NCI-H1092 treated with DMSO at 0.1 percent for 48 hours (cell line): ENCODE measurements at regions not wholly inside any gene's neighbourhood (a gene's known extent, or its start where the extent isn't known, plus 50 kb on each side); places are given as distances from the start of the nearest gene placed in this dataset.

Source experiments
- DNase-seq: peaks from one replicate; lab custom pipeline; 2025; lab: John Stamatoyannopoulos, UW

DNA sequence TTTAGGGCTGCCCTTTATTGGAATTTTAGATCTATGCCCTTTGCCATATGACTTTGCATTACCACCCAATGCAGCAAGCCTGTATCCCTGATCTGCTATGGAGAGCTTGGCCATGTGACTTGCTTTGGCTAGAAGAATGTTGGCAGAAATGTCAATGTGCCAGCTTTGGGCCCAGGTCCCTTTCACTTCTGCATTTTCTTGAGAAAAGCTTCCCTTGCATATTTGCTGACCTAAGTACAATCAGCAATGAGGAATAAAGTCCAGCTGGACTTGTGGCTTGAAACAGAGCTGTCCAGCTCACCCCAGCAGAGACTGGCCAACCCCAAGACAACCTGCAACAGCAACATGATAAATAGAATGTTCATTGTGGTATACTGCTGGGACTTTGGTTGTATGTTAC lies 135.9 kb downstream of the PAH start:
- DNase-seq, result no peak

DNA sequence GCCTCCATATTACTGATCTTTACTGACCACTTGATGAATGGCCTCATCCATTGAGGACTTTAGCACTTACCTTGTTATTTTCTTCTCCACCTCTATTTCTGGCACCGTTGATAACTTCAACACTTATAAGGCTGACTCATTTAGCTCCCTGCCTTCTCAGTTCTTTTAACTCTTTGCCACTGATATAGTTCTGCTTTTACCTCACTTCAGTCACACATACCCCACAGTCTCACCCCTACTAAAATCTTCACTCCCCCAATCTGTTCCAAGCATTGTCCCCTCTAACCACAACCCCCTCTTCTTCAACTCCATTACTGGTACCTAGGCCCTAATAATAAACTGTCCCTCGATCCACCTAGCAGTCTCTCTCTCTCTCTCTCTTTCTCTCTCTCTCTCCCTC lies 141.0 kb downstream of the PAH start:
- no peak for DNase-seq

DNA sequence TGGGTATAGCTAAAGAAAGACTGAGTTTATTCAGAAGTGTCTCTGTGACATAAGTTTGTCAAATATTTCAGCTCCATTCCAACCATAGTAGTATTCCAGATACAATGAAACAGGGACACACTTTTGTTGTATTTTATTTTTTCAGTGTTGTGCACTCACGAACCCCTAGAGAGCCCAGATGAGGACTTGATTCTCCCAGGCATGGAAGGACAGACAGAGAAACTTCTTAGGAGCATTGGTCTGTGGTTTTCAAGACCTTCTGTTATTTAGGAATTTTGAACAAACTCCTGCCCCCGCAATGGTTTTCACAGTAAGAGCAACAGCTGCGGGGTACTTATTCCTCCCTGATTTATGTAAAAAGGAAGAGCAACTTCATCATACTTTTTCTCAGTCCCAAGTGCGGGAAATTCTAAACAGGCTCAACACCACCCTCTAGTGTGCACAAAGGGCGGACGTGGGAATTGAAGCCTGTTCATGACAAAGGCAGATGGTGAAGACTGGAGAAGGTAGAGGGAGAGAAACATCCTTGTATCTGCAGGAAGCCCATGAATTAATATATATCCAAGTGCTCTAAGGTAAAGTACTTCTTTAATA lies 147.6 kb downstream of the PAH start:
- DNase-seq, result peak; percentile 26

DNA sequence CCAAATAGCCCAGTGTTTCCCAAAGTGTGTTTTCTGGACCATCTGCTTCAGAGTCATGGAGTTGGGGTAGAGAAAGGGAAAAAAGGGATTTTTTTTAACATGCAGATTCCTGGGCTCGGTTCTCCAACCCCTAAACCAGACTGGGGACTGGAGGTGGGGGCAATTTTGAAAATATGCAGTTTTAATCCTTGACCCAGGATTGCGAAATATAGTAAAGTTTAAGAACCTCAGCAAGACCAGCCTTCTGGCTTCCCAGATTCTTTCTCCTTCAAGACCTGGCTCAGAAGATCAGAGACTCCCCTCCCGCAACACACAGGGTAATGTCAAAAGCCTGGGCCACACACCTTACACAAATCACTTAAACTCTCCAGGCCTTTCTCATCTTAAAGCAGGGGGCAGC lies 150.1 kb downstream of the PAH start:
- no peak for DNase-seq

DNA sequence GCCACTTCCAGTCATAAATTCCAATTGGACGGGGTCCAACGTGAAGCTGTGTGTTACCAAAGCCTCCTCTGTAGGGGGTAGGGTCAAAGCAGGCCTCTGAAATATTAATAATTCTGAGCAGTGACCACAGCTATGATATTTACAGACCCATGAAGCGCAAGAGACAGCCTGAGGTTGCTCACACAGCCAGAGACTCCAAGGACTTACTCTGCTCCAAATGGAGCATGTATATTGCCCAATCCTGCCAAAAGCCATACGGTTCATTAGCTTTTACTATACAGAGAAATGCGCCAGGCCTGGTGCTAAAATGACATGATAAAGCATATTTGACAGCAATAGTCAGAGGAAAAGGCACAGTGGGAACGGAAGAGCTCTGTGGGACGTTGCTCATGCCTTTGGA lies 151.3 kb downstream of the PAH start:
- DNase-seq, result no peak

DNA sequence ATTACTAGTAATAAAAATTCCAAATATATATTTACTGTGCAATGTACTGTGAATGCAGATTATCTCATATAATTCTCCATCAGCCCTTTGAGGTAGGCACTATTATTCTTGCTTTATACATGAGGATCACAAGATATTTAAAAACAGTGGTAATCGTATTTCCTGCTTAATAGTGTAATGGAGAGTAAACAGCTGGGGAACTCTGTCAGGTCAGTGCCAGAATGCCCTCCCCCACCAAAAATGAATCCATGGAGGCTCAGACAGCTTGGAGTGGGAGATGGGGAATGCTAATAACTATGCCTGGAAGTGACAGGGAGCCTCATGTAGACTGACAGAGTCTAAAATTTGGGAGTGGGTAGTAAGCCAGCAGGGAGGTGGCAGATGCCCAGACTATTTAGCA lies 153.6 kb downstream of the PAH start:
- no peak for DNase-seq

DNA sequence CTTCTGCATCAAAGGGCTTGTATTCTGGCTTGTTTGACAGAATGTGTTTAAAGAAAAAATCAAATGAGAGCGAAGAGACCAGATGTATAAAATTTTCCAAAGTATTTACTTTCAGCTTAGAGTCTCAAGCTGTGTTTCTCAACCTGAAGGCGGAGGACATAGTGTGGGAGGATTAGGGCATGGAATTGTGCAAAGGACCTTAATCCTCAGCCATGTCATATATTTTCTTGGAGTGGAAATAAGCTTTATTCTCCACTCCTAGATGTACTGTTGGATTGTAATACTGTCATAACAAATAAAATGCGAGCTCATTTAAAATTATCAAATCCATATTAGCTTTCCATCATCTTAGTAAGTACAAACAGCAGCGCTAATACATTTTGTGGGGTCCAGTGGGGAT lies 154.0 kb downstream of the PAH start:
- DNase-seq, result no peak

DNA sequence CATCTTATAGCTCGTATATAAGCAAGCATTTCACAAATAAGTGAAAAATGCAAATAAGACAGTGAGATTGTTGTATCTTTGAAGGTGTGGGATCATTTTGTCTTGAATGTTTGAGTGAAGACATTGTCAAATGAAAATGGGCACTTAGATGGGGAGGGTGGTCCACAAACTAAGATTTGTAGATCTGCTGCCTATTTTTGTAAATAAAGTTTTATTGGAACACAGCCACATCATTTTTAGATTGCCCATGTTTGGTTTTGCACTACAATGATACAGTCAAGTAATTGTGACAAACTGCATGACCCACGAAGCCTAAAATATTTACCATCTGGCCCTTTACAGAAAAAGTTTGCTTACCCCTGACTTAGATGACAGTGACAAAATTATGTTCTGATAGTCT lies 156.7 kb downstream of the PAH start:
- DNase-seq, result no peak

DNA sequence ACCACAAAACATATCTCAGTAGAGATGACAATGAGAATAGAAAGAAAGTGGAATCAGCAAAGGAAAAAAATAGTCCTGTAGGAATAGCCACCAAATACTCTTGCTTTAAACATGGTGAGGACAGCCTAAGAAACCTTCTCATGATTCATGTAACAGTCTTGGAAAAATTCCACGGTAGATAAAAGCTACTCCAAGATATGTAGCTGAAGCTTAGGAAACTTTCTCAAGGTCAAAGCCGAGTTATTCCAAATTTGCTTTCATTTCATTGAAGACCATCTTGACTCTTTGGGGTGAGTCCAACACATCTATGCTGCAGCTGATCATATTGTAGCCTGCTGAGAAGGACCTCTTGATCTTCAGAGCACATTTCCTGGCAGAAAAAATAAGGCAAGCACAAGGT lies 157.6 kb downstream of the PAH start:
- no peak for DNase-seq

DNA sequence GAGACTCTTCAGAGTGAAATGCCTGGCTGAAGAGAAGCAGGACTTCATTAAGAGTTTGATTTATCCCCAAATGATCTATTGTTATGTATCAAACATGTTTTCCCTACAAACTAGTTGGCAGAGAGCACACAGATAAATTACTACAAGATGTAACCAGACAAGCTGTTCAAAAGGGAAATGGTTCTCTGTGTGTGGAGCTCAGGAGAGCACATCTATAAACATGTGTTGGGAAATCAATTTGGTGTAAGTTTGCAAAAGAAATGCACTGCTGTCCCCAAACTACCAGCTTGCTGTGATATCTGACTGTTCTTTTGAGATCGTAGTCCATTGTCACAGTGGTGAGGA lies 159.2 kb downstream of the PAH start:
- no peak for DNase-seq

DNA sequence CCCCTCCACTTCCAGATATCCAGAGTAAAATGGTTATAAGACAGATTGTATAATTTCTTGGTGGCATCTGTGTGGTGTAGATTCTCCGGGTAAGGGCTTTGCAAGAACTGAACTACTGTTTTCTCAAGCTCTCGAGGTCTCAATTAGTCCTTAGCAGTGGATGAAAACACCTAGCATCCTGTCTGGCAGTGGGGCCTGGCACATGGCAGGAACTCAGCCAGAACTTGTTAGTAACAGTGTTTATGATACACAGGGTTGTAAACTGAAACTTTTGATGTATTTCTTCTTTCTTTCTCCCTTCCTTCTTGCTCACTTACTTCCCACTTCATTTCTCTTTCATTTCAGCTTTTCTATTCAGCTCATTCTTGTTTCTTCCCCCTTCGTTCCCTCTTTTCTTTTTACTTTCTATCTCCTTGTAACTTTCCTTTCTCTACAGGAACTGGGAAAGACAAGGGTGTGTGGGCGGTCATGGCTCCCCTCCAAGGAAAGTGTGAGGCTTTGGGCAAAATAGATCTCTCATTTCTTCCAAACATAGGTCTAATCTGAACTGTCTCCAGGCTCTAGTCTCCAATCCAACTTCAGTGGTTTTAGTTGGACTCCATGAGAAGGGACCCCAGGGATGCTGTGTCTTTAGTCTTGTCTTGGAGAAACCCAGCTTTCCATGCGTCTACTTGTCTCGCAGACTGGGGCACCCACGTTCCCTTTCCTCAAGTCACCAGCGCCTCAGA lies 159.7 kb downstream of the PAH start:
- no peak for DNase-seq

DNA sequence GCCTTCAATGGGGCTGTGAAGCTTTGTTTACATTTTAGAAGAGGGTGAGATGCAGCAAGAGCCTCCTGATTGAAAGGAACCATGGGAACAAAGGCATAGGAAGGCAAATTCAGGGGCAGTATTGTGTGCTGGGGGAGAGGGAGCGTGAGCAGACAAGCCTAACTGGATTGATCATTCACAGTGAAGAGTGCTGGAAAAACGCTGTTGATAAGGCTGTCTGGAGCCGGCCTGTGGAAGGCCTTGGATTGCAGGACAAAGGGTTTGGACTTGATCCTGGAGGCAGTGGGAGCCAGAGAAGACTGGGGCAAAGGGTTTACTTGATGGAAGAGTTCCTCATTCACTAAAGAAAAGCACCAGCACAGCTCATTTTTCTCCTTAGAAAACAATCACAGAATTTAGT lies 160.5 kb downstream of the PAH start:
- peak; percentile 12 for DNase-seq

DNA sequence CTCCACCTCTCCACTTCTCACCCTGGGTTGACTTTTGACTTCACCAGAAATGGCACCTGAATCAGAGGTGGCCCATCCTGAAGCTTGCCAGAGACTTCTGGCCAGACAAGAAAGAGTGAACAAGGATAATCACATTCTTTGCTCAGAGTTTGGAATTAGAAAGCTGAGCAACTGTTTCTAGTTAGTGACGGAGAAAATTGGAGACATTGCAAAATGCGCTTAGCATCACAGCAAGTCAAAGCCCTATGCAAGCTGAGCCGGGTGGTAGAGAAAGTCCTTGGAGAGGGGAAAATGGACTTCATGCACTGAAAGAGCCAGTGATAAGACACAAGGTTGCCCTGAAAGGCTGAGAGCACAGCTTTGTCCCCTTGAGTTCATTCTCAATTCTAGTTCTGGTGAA lies 161.8 kb downstream of the PAH start:
- DNase-seq, result no peak

DNA sequence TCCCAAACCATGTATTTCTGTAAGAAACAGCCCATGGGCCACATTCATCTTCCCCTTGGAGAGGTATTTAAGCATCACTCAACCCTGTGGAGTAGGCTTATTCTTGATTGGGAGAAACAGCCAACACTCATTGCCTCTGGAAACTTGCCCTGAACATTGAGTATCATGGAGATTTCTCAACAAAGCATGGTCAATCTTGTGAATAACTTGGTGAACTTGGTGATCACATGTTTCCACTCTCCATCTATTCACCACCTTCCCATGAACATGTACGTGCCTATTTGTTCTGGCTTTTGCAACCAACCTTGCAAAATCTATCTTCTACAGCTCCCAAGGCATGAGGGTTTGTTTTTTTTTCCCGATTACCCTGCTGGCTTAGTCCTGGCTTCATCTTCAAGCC lies 163.2 kb downstream of the PAH start:
- no peak for DNase-seq

DNA sequence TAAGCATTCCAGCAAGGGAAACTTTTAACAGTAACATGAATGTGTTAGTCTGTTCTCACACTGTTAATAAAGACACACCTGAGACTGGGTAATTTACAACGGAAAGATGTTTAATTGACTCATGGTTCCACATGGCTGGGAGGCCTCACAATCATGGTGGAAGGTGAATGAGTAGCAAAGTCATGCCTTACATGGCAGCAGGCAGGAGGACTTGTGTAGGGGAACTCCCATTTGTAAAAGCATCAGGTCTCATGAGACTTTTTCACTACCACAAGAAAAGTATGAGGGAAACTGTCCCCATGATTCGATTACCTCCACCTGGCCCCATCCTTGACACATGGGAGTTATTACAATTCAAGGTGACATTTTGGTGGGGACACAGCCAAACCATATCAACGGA lies 168.3 kb downstream of the PAH start:
- DNase-seq, result no peak

DNA sequence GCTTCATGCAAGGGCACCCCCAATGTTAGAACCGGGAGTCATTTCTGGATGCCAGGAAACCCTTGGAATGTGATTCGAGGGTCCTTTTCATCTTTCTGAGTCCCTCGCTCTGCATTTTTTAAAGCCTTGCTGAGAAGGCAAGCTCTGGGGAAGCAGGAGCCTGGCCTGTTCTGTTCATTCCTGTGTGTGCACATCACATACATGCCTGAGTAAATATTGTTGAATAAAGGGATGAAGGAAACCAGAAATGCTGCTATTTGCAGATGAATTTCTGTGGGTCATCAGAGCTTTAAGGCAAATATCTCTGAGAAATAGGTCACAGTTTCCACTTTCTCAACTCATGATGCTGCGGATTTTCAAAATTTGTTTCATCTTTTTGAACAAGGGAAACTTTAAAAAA lies 170.1 kb downstream of the PAH start:
- DNase-seq, result no peak

DNA sequence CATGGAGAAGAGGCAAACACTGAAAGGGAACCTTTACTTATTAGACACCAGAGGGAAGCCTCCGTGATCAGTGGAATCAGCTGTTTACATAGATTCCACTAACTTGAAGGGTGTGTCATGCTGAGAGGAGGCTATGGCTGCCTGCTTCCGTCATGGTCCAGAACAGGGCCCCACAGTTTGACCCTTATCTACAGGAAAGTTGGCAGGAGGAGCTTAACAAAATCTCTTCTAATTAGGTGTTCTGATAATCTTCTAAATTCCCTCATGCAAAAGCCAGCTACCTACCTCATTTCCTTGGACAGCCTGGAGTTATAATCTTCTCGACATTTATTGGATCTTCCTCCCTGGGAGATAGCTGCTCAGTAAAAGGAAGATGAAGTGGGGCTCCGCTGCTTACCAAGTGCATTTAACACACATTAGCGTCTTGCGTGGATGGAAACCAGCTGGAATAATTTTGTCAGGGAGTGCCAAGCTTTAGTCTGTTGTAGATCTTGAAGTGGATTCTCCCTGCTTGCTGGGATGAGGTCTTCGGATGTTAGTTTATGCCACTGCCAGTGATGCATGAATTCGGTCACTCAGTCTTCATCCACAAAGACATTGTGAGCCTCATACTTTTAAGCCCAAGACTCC lies 171.0 kb downstream of the PAH start:
- DNase-seq, result no peak

DNA sequence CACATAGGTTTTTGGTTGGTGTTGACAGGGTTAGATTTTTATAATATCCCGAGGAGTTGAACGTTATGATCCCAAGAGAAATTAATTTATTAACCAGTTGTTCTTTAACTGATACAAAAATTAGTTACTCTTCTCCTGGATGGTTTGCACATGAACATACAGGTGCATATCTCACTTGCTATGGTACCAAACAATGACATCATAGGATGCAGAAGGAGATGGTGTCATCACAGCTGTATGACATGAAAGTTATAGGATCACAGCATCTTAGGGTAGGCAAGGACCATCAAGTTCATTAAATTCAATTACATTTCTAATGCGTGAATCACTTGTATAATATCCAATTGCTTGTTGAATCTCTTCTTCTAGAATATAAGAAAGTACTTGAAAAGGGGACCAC lies 175.8 kb downstream of the PAH start:
- DNase-seq, result no peak

DNA sequence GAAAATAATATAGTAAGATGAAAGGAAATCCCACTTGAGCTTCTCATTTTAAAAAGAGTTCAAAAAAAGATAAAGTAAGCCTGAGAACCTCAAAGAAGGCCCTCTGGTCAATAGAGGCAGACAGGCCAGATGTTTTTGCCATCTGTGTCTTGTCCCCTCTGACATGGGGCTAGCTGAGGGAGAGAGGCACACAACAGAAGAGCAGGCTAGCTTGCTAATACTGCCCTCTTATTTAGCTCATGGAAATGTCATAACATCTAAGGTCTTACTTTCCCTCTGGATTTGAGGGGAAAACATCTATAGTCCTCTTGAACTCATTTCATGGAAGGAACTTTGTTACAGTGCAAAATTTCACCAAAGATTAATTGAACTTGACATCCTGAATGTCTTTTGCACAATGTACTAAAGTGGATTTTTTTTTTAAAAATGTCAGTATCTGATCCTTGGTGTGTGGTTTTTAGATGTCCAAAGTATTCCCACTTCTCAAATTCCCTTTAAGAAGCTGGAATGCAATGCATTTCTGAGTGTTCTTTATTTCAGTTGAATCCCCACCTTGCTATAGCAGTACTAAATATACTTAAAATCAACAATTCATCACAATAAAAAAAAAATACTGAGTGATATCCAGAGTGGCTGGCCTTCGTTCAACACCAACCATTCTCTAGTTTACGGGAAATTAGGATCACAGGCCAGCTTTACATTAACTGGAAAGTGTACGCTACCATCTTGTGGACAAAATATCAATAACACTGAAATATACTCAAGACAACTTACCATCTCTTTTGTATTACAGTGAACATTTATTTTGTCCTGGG lies 176.7 kb downstream of the PAH start:
- DNase-seq, result no peak

DNA sequence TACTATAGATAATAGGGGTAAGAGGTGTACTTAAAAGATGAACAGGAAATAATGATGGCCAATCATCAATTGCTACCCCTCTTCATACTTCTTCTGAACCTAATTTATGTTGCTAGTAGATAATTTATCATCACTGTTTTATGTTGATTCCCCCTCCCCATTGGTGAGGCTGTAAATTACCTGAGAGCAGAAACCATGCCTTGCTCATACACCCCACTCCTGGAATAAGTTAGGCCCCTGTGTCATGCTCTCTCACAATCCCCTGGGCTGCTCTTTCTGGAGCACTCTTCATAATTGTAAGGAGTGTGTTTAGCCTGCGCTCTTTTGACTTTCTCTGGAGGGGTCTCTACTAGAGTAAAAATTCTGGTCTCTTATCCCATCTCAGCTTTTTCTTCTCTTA lies 180.7 kb downstream of the PAH start:
- DNase-seq, result no peak

DNA sequence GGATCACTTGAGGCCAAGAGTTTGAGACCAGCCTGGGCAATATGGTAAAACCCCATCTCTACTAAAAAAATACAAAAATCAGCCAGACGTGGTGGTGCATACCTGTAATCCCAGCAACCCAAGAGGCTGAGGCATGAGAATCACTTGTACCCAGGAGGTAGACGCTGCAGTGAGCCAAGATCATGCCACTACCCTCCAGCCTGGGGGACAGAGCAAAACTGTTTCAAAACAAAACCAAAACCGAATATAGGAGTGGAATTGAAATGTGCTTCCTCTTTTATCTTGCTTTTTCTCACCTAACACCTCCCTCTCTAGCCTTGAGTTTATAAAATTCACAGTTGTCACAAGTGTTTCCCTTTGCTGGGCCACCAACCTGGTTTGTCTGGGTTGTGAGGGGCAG lies 181.9 kb downstream of the PAH start:
- DNase-seq, result no peak

DNA sequence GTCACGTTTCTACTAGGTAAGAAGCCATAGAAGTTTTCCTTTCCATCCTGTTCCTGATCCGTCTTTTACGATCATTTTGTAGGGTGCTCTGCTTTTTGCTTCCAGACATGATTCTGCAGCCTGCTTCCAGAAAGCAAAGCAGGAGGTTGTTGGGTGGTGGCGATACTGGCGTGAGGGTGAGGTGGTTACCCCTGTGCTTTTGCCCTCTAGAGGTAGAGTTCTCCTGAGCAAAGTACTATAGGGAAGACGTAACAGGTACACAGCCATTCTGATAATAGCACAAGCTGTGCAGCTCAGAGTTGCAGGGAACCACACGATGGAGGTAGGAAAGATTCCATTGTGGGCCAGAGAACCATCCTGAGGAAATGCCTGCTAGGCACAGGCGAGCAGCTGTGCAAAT lies 186.0 kb downstream of the PAH start:
- DNase-seq, result no peak
